AG09309 (cell line): ENCODE measurements at regions not wholly inside any gene's neighbourhood (a gene's known extent, or its start where the extent isn't known, plus 50 kb on each side); places are given as distances from the start of the nearest gene placed in this dataset.

Experiments used
- DNase-seq: peaks from one replicate; pipeline ENCODE4 v3.0.0-alpha.2; 2010; ENCODE audit warnings: low read depth
- H3K4me3 ChIP-seq: 2 replicates; pipeline ENCODE4 v1.5.1; 2011; ENCODE audit warnings: mild to moderate bottlenecking, low read depth, low read length, moderate library complexity; ENCODE audit not compliant: control insufficient read depth
- TF ChIP-seq, protein P1 (sequence below): IDR thresholded peaks from 2 replicates; pipeline ENCODE4 v1.5.1; 2011; ENCODE audit warnings: mild to moderate bottlenecking, low read depth, low read length, inconsistent platforms; ENCODE audit not compliant: insufficient read depth, control insufficient read depth; ENCODE audit errors: missing control alignments

DNA sequence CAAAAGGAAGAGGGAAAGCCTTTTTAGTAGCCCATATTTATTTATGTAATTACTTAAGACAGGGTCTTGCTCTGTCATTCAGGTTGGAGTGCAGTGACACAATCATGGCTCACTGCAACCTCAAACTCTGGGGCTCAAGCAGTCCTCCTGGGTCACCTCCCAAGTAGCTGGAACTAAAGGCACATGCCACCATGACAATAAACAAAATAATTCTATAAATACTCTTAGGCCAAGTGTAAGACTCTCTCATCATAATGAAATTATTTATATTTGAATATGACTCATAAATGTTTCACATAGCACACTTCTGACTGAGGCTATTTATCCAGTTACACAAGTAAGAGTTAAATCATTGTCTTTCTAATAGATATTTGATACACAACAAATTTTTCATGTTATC, 314.7 kb downstream of the AMY1C start:
- H3K4me3 ChIP-seq, result no peak overlapping the region
- TF ChIP-seq, protein P1, sequence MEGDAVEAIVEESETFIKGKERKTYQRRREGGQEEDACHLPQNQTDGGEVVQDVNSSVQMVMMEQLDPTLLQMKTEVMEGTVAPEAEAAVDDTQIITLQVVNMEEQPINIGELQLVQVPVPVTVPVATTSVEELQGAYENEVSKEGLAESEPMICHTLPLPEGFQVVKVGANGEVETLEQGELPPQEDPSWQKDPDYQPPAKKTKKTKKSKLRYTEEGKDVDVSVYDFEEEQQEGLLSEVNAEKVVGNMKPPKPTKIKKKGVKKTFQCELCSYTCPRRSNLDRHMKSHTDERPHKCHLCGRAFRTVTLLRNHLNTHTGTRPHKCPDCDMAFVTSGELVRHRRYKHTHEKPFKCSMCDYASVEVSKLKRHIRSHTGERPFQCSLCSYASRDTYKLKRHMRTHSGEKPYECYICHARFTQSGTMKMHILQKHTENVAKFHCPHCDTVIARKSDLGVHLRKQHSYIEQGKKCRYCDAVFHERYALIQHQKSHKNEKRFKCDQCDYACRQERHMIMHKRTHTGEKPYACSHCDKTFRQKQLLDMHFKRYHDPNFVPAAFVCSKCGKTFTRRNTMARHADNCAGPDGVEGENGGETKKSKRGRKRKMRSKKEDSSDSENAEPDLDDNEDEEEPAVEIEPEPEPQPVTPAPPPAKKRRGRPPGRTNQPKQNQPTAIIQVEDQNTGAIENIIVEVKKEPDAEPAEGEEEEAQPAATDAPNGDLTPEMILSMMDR, result no peak
- no peak for DNase-seq

DNA sequence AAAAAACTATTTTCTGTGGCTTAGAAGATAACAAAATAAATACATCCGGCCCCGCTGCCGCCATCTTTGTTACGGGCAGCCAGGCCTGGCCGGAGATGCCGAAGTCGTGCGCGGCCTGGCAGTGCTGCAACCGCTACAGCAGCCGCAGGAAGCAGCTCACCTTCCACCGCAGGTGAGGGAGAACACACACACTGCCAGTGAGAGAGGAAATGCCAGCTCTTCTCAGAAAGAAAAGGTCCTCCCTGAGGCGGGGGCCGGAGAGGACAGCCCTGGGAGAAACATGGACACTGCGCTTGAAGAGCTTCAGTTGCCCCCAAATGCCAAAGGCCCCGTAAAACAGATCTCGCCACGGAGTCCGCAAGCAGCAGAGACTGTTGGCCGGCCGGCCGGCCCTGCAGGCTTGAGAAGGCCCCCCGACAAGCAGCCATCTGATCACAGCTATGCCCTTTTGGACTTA, 323.2 kb downstream of the AMY1C start:
- no peak overlapping the region for H3K4me3 ChIP-seq
- TF ChIP-seq, protein P1, result no peak
- DNase-seq, result no peak

DNA sequence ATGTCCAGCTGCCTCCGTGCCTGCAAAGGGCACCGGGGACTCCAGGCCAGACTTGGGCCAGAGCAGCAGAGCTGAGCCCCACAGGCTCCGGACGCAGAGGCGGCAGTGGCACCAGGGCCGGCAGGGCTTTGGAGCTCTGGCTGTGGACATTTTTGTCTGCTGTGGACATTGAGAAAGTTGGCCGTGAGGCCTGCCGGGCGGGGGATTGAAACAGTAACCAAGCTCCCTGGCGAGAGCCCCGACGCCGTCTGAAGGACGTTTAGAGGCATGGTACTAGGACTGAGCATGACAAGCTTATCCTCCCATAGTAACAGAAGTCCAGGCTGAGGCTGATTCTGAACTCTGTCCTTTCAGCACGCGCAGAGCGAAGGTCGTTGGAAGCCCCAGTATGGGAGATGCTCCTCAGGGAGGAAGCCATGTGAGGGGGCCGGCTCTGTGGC, 323.8 kb downstream of the AMY1C start:
- H3K4me3 ChIP-seq, result no peak overlapping the region
- DNase-seq, result no peak
- TF ChIP-seq, protein P1, result no peak

DNA sequence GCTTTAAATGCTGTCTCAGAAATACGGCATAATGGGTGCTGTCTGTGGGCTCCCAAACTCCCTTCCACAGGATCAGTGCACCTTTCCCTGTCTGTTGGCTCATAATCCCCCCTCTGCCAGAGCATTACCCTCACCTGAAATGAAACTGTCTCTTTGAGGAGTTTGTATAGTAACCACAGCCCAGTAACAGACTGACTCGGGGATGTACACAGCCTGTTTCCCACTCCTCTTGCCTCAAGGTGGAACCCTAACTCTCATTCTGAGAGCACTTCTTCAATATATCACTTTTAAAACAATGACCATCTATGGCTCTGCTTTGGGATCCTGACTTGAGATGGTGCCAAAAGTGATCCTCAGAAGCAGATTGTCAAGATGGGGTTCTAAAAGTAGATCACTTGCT, 332.5 kb downstream of the AMY1C start:
- no peak overlapping the region for H3K4me3 ChIP-seq
- TF ChIP-seq, protein P1, result no peak
- DNase-seq, result no peak

DNA sequence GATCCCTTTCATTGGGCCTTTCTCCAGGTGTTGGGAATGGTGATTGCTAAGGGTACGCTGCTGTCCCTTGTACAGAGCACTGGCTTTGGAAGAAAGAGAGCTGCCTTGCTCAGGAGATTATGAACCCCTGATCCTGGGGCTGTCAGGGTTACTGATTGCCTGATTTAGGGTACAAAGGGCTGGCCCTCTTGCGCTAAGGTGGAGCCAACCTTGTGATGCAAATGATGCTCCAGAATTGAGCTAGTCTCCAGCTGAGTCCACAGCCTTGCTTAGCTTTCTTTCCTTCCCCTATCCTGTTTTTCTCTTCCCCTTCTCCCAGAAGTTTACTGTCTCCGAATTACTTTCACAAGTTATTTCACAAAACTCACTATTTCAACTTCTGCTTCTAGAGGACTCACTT, 334.7 kb downstream of the AMY1C start:
- TF ChIP-seq, protein P1, result no peak
- DNase-seq, result no peak

DNA sequence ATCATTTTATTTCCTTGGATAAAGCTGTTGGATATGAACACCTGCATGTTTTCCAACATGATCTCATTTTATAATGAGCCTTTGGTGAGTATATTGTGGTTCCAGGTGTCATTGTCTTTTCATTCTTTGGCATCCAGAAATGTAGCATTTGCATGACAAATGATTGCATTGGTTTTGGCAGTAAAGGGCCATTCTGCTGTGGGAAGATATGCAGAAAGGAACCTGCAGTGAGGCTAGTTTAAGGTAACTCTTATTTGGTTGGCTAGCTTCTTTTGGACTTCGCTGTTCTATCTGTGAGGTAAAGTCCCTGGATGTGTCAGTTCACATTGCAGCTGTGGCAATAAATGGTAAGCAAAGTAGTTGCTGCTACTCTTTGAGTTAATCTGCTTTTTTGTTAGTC, 343.0 kb downstream of the AMY1C start:
- TF ChIP-seq, protein P1, result no peak
- DNase-seq, result no peak
- H3K4me3 ChIP-seq, result no peak overlapping the region

More for the DNA sequence above, 334.7 kb downstream of the AMY1C start:
- H3K4me3 ChIP-seq, result no peak overlapping the region

DNA sequence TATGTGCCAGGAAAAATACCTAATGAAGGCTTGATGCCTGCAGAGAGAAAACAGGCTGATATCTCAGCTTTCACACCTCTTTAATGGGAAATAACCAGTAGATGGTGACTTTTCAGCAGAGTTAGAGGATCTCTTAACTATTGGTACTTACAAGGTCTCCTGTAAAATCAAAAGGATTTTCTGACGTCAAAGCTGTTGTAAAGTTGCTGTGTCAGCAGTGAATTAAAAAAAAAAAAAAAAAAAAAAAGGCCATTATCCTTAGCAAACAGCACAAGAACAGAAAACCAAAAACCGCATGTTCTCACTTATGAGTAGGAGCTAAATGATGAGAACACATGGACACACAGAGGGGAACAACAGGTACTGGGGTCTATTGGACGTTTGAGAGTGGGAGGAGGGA, 349.1 kb downstream of the AMY1C start:
- TF ChIP-seq, protein P1, result no peak
- no peak overlapping the region for H3K4me3 ChIP-seq
- DNase-seq, result no peak
